ENCODE measurements at regions not wholly inside any gene's neighbourhood (a gene's known extent, or its start where the extent isn't known, plus 50 kb on each side); places are given as distances from the start of the nearest gene placed in this dataset.
A peak's percentile ranks its signal among the peaks of the same experiment; 100 is the strongest.

GRCh38 chr21:25031750-25032149, 575.5 kb downstream of the MRPL39 start:
- TF ChIP-seq, protein P1, sequence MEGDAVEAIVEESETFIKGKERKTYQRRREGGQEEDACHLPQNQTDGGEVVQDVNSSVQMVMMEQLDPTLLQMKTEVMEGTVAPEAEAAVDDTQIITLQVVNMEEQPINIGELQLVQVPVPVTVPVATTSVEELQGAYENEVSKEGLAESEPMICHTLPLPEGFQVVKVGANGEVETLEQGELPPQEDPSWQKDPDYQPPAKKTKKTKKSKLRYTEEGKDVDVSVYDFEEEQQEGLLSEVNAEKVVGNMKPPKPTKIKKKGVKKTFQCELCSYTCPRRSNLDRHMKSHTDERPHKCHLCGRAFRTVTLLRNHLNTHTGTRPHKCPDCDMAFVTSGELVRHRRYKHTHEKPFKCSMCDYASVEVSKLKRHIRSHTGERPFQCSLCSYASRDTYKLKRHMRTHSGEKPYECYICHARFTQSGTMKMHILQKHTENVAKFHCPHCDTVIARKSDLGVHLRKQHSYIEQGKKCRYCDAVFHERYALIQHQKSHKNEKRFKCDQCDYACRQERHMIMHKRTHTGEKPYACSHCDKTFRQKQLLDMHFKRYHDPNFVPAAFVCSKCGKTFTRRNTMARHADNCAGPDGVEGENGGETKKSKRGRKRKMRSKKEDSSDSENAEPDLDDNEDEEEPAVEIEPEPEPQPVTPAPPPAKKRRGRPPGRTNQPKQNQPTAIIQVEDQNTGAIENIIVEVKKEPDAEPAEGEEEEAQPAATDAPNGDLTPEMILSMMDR (IDR thresholded peaks at IDR 0.05; ENCODE audit: low read depth, low read length): no peak
- no peak overlapping the region for H3K4me3 ChIP-seq (ENCODE audit: low read depth, low read length)
- no peak for DNase-seq (ENCODE audit: low read depth, low spot score)
- in situ Hi-C loops (cut with HindIII; ENCODE audit: low sequenced_read_pairs): no loop called here

- H3K4me3 ChIP-seq (ENCODE audit: low read depth, low read length): no peak overlapping the region
- in situ Hi-C loops (cut with HindIII; ENCODE audit: low sequenced_read_pairs): no loop called here
- DNase-seq (ENCODE audit: low read depth, low spot score): no peak
- TF ChIP-seq, protein P1 (IDR thresholded peaks at IDR 0.05; ENCODE audit: low read depth, low read length): no peak
Observed at GRCh38 chr21:25029580-25029979, 577.7 kb downstream of the MRPL39 start.

- in situ Hi-C loops (cut with HindIII; ENCODE audit: low sequenced_read_pairs): no loop called here
- DNase-seq (ENCODE audit: low read depth, low spot score): no peak
- TF ChIP-seq, protein P1 (IDR thresholded peaks at IDR 0.05; ENCODE audit: low read depth, low read length): no peak
- no peak overlapping the region for H3K4me3 ChIP-seq (ENCODE audit: low read depth, low read length)
Observed at GRCh38 chr21:25025596-25025995, 581.7 kb downstream of the MRPL39 start.

- TF ChIP-seq, protein P1 (IDR thresholded peaks at IDR 0.05; ENCODE audit: low read depth, low read length): no peak
- in situ Hi-C loops (cut with HindIII; ENCODE audit: low sequenced_read_pairs): no loop called here
- no peak for DNase-seq (ENCODE audit: low read depth, low spot score)
- H3K4me3 ChIP-seq (ENCODE audit: low read depth, low read length): no peak overlapping the region
Observed at GRCh38 chr21:25024639-25025038, 582.6 kb downstream of the MRPL39 start.

GRCh38 chr21:25005388-25005787, 601.9 kb downstream of the MRPL39 start:
- H3K4me3 ChIP-seq (ENCODE audit: low read depth, low read length): no peak overlapping the region
- in situ Hi-C loops (cut with HindIII; ENCODE audit: low sequenced_read_pairs): no loop called here
- TF ChIP-seq, protein P1 (IDR thresholded peaks at IDR 0.05; ENCODE audit: low read depth, low read length): no peak
- no peak for DNase-seq (ENCODE audit: low read depth, low spot score)

GRCh38 chr21:25002676-25003075, 604.6 kb downstream of the MRPL39 start:
- in situ Hi-C loops (cut with HindIII; ENCODE audit: low sequenced_read_pairs): no loop called here
- no peak for DNase-seq (ENCODE audit: low read depth, low spot score)
- TF ChIP-seq, protein P1 (IDR thresholded peaks at IDR 0.05; ENCODE audit: low read depth, low read length): no peak
- H3K4me3 ChIP-seq (ENCODE audit: low read depth, low read length): no peak overlapping the region

DNA sequence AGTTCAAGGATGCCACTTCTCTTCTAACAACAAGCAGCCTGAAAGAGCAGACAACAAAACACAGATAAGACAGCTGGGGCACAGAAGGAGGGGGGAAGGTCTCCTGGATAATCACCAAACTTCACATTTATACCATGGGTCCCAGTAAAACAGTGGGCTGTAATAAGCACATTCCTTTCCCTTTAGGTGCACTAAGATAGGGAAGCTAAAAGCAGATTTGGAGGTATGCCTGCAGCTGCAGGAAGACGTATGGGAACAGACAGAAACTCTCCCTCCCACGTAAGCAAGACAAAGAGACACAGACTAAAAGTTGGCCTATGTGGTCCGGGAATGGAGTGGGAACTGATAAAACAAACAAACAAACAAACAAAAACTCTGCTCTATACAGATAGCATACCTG, 612.1 kb downstream of the MRPL39 start:
- TF ChIP-seq, protein P1 (IDR thresholded peaks at IDR 0.05; ENCODE audit: low read depth, low read length): no peak
- H3K4me3 ChIP-seq (ENCODE audit: low read depth, low read length): no peak overlapping the region
- DNase-seq (ENCODE audit: low read depth, low spot score): peak; percentile 8
- in situ Hi-C loops (cut with HindIII; ENCODE audit: low sequenced_read_pairs): no loop called here
